Panc1 (cell line): ENCODE measurements at regions not wholly inside any gene's neighbourhood (a gene's known extent, or its start where the extent isn't known, plus 50 kb on each side); places are given as distances from the start of the nearest gene placed in this dataset.

Source experiments
- ATAC-seq: fragments of 200-7000 bp; cut with Tn5 transposase; 2 replicates; pipeline ENCODE4 v1.9.1; 2020; ENCODE audit warnings: mild to moderate bottlenecking, moderate library complexity
- BruUV-seq: library from RNA; stranded (reverse); fragments of 400-500 nt; replicated peaks from 2 replicates; lab custom pipeline; 2021; lab: Mats Ljungman, UMichigan
- CTCF ChIA-PET: fragments of 300-600 bp; sonication (Branson Sonifier 250); formaldehyde crosslinking; loops from one replicate; lab custom pipeline; 2022; ENCODE audit warnings: antibody characterized with exemption; lab: Charles Lee
- POLR2A ChIA-PET: fragments of 300-600 bp; sonication (Branson Sonifier 250); formaldehyde crosslinking; loops from one replicate; lab custom pipeline; 2022; ENCODE audit warnings: antibody characterized with exemption; lab: Charles Lee
- DNase-seq: peaks from one replicate; pipeline ENCODE4 v3.0.0-alpha.2; 2010; ENCODE audit warnings: low read depth, low spot score
- H3K27ac ChIP-seq: 2 replicates; pipeline ENCODE4 v1.5.1; 2011; ENCODE audit warnings: mild to moderate bottlenecking, low read length, inconsistent platforms
- H3K27me3 ChIP-seq: fragments of 200-500 bp; sonication (Bioruptor generic); 2 replicates; pipeline ENCODE4 v1.6.0; 2014; ENCODE audit warnings: low read length, inconsistent platforms; ENCODE audit not compliant: control insufficient read depth, insufficient read depth
- H3K36me3 ChIP-seq: fragments of 200-500 bp; sonication (Bioruptor generic); 2 replicates; pipeline ENCODE4 v1.5.1; 2014; ENCODE audit warnings: inconsistent platforms, mild to moderate bottlenecking, low read length, moderate library complexity; ENCODE audit not compliant: control insufficient read depth, insufficient read depth
- H3K4me1 ChIP-seq: 2 replicates; pipeline ENCODE4 v1.5.1; 2011; ENCODE audit warnings: inconsistent platforms, mild to moderate bottlenecking, low read length, moderate library complexity; ENCODE audit not compliant: control insufficient read depth, insufficient read depth
- H3K4me3 ChIP-seq, 2 experiments: 2 replicates each; pipeline ENCODE4 v1.5.1; 2011 to 2012; ENCODE audit warnings: low read depth in 2 of 2, low read length in 2 of 2, mild to moderate bottlenecking in 2 of 2, inconsistent platforms in 1 of 2, moderate library complexity in 1 of 2
- H3K9me3 ChIP-seq: fragments of 200-500 bp; sonication (Bioruptor generic); 2 replicates; pipeline ENCODE4 v1.5.1; 2014; ENCODE audit warnings: low read depth, mild to moderate bottlenecking, inconsistent platforms, low read length, moderate library complexity; ENCODE audit not compliant: control insufficient read depth, insufficient read depth
- CTCF ChIP-seq: fragments of 450-650 bp; IDR thresholded peaks from 2 replicates; pipeline ENCODE4 v1.5.1; 2017; ENCODE audit warnings: mild to moderate bottlenecking
- POLR2AphosphoS5 ChIP-seq: IDR thresholded peaks from 2 replicates; pipeline ENCODE4 v1.6.1; 2012; ENCODE audit warnings: mild to moderate bottlenecking, low read depth, low read length, moderate library complexity
- SIN3A ChIP-seq: IDR thresholded peaks from 2 replicates; pipeline ENCODE4 v1.6.1; 2012; ENCODE audit warnings: low read depth, mild to moderate bottlenecking, low read length, moderate library complexity, borderline replicate concordance; ENCODE audit not compliant: insufficient read depth
- TCF7L2 ChIP-seq: IDR thresholded peaks from 2 replicates; pipeline ENCODE4 v1.6.1; 2011; ENCODE audit warnings: mild to moderate bottlenecking, low read depth, low read length, inconsistent platforms
- in situ Hi-C: cut with HindIII; loops from 2 replicates; pipeline ENCODE4 v1.10.0; 2016; ENCODE audit warnings: low sequenced_read_pairs, low pct_unique_long_range_greater_than_20kb
- intact Hi-C: fragments of 100-400 bp; cut with micrococcal nuclease; formaldehyde crosslinking; loops from one replicate; pipeline ENCODE4 v1.10.0; 2022; ENCODE audit not compliant: unreplicated experiment
- TF ChIP-seq, protein P1 (sequence below), 2 experiments: IDR thresholded peaks; 2 replicates each; pipeline ENCODE4 v1.6.1; 2011 to 2012; ENCODE audit warnings: low read depth in 2 of 2, control low read depth in 1 of 2, low read length in 1 of 2, mild to moderate bottlenecking in 1 of 2, moderate library complexity in 1 of 2; ENCODE audit not compliant: insufficient read depth in 1 of 2

DNA sequence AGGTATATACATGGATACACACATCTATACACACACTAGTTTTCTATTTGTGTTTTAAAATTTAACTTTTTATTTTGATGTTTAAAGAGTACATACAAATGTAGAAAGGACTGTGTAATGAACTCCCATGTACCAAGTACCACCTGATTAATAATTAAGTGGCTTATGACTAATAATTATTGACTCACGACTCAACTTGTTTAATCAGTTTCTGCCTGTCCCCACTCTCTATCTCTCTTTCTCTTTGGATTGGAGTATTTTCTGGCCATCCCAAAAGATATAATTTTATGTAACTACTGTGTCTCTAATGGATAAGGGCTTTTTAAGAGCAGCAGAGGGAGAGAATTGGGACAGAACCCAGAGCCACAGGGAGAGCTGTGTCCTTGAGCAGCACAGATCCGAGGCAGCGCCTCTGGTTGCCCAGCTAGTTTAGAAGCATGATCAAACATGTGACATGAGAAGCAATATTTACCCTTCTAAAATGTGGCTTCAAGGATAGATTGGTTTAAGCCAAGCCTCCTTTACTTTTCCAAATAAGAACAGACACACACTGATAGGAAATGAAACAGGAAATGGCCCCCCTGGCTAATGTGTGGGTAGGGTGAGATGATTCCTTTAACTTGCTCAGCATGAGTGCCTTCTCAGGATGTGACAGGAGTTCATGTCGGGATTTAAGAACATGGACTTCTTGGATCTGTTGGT is 81.0 kb downstream of the ERMARD start:
- ChIA-PET POLR2A (no interaction called here), CTCF (interaction anchor here (0.6 to 2.5 kb wide), 14 partner anchors 11 to 691 kb away, joined by 3 to 27 read pairs (median 3); partner anchors contain the start of gene DLL1)
- in situ Hi-C loops (no loop called here), intact Hi-C loops (loop anchor here (5.0 kb wide), 1 partner anchor 695 kb away; no protein-coding TSS in a partner anchor)
- Histone ChIP-seq H3K27me3 (peaks cover 33% of the 10 kb centered on the region), H3K4me1 (no peaks in the 10 kb centered on the region), H3K36me3 (no peaks in the 10 kb centered on the region), H3K9me3 (no peaks in the 10 kb centered on the region), H3K27ac (no peak overlapping the region), H3K4me3 (no peak overlapping the region)
- ATAC-seq (no peak), DNase-seq (no peak)
- no peak for TF ChIP-seq TCF7L2
- no peak for TF ChIP-seq CTCF
- TF ChIP-seq, protein P1, sequence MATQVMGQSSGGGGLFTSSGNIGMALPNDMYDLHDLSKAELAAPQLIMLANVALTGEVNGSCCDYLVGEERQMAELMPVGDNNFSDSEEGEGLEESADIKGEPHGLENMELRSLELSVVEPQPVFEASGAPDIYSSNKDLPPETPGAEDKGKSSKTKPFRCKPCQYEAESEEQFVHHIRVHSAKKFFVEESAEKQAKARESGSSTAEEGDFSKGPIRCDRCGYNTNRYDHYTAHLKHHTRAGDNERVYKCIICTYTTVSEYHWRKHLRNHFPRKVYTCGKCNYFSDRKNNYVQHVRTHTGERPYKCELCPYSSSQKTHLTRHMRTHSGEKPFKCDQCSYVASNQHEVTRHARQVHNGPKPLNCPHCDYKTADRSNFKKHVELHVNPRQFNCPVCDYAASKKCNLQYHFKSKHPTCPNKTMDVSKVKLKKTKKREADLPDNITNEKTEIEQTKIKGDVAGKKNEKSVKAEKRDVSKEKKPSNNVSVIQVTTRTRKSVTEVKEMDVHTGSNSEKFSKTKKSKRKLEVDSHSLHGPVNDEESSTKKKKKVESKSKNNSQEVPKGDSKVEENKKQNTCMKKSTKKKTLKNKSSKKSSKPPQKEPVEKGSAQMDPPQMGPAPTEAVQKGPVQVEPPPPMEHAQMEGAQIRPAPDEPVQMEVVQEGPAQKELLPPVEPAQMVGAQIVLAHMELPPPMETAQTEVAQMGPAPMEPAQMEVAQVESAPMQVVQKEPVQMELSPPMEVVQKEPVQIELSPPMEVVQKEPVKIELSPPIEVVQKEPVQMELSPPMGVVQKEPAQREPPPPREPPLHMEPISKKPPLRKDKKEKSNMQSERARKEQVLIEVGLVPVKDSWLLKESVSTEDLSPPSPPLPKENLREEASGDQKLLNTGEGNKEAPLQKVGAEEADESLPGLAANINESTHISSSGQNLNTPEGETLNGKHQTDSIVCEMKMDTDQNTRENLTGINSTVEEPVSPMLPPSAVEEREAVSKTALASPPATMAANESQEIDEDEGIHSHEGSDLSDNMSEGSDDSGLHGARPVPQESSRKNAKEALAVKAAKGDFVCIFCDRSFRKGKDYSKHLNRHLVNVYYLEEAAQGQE (IDR thresholded peaks at IDR 0.05; ENCODE audit: insufficient read depth in 1 of 2, low read depth in 2 of 2, low read length in 1 of 2): no peak
- TF ChIP-seq POLR2AphosphoS5: no peak
- no peak for TF ChIP-seq SIN3A
- BruUV-seq: no TSS peak

DNA sequence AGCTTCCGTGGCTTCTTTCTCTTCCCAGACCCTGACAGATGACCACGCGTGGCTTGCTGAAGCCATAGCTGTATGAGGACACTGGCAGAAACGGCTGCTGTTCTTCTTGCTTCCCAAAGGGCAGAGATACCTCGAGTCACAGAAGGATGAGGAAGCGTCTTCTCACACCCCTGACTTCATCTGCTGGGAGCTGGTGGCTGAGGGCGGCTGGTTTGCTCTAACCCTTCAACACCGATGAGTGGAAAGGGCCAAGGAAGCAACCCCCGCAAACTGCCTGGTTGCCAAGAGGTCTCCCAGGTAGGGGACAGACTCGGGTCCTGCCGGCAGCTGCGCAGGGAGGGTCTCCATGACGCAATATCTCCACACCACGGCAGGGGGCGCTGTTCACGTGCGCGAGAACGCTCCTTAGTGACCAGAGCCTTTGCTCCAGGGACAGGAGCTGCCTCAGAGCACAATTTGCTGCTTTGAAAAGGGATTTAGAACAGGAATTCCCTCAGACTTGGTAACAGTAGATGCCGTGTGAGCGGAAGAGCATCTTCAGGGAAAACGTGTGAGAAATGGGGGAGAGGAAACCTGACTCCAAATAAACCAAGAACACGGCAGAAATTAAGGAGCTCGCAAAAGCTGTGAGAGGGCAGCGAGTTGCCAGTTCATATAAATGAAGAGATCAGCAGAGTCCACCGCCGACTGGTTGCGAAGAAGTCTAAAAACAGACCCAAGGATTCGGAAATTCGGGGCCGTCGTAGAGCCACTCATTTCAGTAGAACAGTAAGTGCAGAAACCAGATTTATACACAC is 80.2 kb downstream of the ERMARD start:
- CTCF ChIA-PET: interaction anchor here (0.6 to 2.5 kb wide), 14 partner anchors 11 to 692 kb away, joined by 3 to 27 read pairs (median 3); partner anchors contain the start of gene DLL1
- in situ Hi-C loops: no loop called here
- DNase-seq: peak; percentile 41

More for the DNA sequence above, 80.2 kb downstream of the ERMARD start:
- H3K36me3 ChIP-seq: no peaks in the 10 kb centered on the region
- intact Hi-C loops: loop anchor here (2.0 to 5.0 kb wide), 2 partner anchors 461 to 696 kb away; no protein-coding TSS in a partner anchor
- no TSS peak for BruUV-seq
- POLR2A ChIA-PET: no interaction called here
- peaks cover 33% of the 10 kb centered on the region for H3K27me3 ChIP-seq
- H3K4me1 ChIP-seq: no peaks in the 10 kb centered on the region
- ATAC-seq: peak; percentile 91
- no peak overlapping the region for H3K4me3 ChIP-seq
- H3K27ac ChIP-seq: no peak overlapping the region
- TF ChIP-seq CTCF (peak; percentile 98), POLR2AphosphoS5 (no peak), SIN3A (no peak), TCF7L2 (no peak)
- TF ChIP-seq, protein P1 (IDR thresholded peaks at IDR 0.05; ENCODE audit: insufficient read depth in 1 of 2, low read depth in 2 of 2, low read length in 1 of 2): no peak; a peak in 1 of 4 replicates
- no peaks in the 10 kb centered on the region for H3K9me3 ChIP-seq
